GM21825 (cell line): ENCODE measurements at regions not wholly inside any gene's neighbourhood (a gene's known extent, or its start where the extent isn't known, plus 50 kb on each side); places are given as distances from the start of the nearest gene placed in this dataset.

Experiments
- ATAC-seq: cut with Tn5 transposase; IDR thresholded peaks from one replicate; pipeline ENCODE4 v1.9.1; 2021; ENCODE audit warnings: mild to moderate bottlenecking, moderate library complexity; ENCODE audit not compliant: unreplicated experiment

DNA sequence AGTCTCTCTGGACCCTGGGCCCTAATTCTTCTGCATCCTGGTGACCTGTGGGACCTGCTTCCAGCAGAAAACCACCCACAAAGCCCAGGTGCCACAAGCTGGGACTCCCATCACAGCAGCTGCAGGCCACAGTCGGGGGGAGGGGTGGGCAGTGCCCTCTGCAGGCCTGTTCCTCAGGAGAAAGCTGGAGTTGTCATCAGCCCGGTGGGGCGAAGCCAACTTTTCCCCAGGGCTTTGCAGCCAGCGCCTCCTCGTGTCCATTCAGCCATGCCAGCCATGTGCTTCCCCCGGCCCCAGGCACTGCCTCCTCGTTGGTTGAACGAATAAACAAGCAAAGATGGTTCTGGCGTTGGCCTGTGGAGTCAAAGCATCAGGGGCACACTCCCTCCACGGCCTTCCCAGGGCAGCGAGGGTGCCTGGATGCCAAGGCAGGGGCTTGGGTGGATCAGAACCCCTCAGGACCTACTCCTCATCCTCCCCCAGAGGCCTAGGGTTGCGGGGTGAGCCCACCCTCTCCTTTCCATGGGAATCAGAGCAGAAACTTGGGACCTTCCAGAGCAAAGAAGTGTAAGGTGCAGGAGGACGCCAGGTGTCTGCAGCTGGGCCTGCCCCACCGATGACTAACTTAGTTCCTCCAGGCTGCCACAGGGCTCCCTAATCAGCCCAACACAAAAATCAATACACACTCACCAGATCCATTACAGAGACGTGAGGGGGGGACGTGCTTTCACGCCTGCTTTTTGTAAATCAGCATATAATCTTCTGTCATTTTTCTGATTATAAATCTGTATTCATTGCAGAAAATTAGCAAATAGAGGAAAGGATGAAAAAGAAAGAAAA is 75.7 kb upstream of the RAB6C start:
- no peak for ATAC-seq

DNA sequence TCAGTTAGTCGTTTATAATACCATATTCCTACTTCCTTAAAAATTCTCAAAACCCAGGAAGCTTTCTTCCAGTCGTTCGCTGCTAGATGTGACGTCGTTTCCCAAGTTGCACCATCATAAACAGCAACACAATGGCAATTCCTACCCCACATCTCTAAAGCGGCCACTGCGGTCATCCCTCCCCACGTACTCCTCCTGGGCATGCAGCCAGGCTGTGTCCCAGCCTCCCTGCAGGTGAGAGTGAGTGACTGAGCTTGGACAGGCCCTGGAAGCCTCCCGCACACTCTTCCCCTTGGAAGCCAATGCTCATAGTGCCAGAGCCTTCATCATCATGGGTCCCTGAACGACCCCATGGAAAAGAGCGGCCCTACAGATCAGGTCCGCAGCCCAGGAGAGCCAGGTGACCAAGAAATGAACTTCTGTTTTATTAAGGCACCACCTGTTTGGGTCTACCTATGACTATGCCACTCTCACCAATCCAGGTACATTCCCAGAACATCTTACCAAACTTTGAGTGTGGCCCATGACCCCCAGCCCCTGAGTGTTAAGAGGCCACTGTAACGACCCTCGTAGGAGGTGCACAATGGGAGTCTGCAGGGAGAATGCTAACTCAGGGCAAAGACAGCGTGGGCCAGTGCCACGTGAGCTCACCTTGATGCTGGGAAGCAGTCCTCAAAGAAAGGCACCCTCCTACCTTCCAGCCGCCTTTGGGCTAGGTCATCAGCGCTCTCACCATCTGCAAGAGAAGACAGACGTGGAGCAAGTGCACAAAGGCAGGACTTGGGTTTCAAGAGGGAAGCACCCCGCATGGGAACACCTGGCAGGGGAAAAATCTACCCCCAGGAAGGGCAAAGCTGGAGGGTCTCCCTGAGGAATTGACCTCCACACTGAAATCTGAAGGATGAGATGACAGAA is 74.7 kb upstream of the RAB6C start:
- ATAC-seq, result no peak

DNA sequence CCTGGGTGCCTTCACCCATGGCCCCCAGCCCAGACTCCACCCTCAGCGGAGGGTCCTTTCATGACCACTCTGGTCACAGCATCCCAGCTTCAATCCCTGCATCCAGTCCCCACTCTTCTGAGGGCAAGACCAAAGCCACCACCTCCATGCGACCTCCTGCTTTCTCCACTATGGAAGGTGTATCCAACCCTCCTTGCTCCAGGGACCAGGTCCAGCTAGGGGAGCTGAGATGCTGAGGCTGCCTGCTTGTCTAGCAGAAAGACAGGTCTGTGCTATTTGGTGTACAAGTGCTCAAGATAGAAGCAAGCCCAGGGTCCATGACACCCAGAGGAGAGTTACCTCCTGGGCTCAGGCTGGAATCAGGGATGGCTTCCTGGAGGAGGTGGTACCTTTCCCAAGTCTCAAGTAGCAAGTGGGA is 73.8 kb upstream of the RAB6C start:
- no peak for ATAC-seq

DNA sequence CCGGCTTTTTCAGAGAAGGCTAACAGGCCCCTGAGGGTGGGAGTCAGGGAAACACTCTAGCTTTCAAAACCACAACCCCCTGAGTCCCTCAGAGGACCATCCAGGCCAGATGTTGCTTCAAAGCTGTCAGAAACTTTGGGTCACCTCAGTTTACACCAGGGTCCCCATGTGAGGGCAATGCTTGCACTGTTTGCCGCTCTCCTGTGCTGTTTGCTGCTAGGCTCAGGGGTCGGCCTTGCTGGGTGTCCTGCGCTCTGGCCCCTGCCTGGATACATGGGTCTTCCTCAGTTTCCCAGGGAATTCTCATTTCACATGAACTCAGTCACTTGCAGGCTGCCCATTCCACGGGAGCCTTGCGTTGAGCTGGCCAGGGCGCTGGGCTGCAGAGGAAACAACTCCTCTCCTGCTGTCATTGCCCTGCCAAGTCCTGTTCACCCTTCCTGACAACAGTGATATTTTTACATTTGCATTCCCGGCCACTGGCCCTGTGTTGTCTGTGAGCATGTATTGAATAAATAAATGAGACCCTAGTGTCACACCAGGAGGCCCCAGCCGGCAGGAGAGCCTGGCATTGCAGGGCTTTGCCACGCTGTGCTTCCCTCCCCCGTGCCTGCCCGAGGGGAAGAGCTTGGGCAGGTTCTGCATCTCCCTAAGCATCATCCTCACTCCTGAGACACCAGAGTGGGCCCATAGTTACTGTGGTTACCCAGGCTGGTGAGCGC is 73.2 kb upstream of the RAB6C start:
- no peak for ATAC-seq

DNA sequence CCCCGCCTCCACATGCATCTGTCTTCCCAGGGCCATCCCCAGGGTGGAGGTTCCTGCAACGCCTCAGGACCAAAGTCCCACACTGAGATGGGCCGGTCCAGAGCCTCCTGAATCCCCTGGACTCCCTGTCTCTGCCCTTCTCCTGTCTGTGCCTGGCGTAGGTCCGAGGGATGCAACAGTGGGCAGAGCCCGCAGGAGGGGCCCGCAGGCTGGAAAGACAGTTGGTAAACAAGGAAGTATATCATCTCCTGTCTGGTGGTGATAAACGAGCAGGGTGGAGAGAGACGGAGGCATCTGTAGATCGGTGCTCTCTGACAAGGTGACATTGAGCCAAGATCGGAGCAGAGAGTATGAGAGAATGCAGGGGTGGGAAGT is 72.6 kb upstream of the RAB6C start:
- no peak for ATAC-seq

DNA sequence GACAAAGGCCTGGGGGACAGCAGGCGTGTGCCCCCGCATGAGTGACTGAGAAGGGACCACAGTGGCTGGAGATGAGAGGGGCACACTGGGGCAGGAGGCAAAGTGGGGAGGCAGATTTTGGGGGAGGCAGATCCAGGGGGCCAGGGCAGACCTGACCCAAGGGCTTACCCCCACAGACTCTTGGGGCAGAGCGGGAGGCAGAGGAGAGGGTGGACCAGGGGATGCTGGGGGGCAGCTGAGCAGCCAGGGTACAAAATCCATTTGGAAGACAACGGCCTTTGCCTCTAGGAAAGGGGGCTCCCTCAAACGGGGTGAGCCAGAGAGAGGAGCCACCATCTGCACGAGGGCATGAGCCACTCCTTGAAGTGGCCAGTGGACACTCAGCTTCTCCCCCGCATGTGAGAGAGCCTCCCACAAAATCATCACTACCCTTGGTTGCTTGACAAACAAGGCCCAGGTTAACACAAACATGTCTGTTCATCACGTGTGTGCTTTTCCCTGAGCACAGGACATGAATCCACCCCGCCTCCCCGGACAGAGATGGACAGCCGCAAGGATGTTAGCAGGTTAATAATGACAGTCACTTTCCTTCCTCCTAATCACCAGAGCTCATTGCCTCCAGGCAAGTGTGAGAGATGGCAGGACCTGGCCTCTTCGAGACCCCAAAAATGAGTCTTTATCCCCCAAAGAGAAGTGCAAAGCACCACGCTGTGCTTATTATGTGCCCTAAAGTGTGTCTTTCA is 72.0 kb upstream of the RAB6C start:
- ATAC-seq, result no peak

DNA sequence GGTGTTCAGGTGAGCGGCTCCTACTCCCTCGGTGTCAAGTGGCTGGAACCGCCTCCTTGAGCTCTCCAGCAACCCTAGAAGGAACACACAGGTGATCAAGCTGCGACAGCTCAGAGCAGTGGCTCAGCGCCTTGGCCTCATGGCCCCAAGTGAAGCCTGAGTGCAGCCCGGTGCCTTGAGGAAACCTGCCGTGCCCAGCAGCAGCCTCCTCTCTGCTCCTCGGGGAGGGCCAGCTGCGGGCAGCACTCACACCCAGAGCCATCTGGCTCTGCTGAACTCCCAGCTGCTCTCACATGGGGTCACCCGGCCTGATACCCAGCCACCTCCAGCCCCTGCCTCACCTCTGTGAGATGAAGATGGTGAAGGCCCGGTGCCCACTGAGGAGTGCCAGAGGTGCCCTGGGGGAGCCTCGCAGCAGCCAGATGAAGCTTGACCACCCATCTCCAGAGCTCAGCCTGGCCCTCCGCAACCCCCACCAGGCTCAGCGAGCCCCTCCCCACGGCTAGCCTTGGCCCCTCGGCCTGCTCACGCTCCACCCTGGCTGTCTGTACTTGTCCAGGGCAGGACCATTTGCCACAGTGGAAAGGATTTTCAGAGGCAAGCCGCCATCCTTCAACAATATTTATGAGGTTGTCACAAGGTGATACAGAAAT is 70.6 kb upstream of the RAB6C start:
- no peak for ATAC-seq

DNA sequence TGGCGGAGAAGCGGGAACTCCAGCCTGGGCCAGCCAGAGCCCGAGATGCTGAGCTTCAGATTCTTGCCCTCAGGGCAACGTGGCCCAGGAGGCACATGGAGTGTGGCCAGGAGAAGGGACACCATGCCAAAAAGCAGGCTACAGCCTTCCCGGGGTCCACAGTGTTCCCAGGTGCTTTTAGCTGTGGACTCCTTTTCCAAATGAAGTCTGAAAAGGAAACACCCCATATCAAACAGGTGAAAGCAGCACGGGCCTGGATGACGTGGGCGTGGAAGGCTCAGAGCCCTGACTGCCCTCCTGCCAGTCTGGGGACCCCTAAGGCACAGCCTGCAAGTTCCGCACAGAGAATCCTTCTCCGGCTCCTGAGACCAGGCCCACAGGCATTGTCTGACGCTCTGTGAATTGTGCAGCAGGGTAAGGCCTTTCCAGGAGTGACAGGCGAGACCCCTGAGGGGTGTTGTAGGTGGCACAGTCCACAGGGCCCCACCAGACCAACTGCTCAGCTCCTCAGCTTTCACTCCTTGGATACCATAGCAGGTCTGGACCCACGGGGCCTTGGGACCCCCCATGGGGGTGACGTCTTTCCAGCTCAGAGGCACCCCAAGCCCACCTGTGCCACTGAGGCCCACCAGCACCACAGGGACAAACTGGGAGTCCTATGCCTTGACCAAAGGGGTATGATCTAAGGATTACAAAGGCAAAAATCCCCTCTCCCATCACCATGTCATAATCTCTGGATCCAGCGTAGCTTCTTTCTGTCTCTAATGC is 69.6 kb upstream of the RAB6C start:
- no peak for ATAC-seq

DNA sequence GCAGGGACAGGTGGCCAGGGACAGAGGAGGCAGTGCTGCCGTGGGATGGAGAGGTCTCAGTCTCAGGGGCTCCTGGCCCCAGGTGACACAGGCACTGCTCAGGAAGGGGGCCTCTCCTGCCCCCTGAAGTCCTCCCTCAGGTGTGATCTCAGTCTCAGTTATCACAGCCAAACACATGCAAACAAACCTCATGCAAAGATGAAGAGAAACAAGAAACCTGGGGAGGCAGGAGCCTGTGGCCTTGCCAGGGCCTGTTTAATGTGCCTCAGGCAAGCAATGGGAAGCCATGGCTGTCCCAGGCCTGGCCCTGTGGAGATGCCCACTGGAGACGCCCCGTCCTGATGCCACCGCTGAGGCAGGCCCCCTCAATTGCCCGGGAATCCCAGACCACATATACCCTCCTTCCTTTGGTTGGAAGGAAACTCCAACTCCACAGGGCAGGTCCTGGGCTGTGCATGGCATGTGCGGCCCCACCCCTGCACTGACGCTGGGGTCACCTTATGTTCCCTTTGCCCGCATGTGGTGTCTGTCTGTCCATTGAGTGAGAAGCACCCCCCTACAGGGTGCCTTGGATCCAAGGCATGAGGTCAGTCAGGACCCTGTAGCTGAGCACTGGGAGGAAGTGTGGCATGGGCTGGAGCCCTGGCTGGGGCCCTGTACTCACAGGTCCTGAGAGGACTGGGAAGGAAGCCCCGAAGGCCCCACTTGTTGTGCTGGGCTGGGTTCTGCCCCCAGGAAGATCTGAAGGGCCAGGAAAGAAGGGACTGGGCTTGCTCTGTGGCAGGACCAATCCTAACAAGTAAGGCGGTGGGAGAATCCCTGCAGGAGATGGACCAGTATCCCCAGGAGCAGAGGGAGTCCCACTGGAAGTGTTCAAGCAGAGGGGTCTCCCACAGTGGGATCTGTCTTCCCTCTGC is 68.8 kb upstream of the RAB6C start:
- no peak for ATAC-seq

DNA sequence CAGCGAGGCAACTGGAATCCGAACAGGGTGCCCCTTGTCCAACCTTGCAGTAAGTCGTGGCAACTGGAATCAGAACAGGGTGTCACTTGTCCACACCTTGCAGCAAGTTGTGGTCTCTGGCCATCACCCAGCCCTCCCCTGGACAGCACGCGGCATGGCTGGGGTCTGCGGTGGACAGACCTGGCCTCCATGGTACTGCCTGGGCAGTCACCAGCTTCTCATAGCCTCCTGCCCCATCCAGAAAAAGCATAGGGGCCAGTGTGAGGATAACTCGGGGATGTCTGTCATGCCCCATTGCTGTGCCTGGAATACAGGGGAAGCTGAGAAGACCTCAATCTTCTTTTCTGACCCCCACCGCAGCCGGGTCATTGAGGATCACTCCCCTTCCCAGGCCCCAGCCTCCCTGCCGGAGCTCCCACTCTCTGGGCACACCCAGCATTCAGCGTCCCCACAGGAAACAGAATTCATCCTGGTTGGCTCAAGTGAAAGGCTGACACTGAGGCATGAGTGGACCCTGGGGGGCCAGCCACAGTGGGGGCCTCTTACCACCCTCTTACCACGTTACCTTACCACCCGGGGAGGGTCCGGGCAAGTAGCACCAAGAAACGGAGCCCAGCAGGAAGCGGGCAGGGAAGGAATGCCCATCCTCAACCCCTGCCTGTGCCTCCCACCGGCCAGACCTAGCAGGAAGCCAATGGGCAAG is 68.0 kb upstream of the RAB6C start:
- ATAC-seq, result no peak

DNA sequence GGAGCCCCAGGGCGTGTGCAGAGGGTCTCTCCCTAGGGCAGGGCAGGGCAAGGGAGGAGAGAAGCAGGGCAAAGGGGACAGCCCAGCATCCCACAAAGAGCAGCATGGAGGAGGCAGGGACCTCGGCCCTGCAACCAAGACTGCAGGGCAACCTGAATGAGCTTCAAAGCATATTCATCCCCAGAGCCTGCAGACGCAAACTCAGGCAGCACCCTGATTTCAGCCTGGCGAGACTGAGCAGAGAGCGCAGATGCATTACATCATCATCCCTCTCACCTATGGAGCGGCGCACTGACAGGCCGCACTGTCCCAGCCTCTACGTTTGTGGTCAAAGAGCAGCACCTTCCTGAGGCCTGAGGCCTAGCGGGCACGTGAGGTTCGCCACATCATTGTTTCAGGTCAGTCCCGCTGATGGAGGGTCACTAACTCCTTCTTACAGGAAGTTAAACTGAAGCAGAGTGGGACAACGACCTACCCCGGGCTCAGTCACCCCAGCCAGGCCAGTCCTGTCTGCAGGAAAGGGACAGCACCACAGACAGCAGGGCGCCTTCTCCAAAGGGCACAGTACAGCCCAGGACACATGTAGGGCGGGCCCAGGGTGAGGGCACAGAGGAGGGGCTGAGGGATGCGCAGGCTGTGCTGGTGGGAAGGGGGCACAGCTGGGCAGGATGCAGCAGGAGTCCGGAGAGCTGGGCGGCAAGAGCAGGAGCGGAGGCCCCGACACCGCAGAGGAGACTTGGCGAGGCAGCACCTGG is 67.2 kb upstream of the RAB6C start:
- ATAC-seq, result no peak

DNA sequence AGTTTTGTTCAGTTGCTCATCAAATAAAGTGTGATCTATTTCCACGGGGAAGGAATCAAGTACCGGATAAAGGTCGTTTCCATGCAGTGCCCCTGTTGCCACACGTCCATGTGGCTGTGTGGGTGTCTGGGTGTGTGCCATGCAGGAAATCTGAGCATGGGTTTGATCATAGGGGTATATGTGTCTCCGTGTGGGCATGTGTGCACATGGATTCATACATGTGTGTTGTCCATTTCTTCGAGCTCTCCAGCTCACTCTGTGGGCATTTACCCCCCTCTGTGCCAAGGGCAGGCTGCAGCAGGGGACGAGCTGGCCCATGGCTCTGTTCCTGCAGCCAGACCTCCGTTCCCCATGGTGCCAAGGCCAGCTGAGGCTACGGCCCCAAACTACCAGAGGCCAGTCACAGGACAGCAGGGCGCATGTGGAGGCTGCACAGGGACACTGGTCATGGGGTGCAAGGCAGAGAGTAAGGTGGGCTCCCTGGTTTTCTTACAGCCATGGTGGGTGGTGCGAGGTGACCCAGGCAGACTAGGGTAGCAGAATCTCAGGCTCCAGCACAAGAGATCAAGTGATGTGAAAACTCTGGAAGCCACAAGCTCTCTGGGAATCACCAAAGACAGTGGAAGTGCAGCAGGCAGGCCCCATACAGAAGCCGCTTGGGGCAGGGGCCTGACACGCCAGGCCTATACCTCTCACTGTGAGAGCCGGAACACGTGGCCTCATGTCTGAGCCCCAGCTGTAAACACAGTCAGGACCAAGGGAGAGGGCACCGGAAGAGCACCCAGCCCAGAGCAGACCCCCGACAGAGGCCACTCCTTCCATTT is 66.4 kb upstream of the RAB6C start:
- no peak for ATAC-seq

DNA sequence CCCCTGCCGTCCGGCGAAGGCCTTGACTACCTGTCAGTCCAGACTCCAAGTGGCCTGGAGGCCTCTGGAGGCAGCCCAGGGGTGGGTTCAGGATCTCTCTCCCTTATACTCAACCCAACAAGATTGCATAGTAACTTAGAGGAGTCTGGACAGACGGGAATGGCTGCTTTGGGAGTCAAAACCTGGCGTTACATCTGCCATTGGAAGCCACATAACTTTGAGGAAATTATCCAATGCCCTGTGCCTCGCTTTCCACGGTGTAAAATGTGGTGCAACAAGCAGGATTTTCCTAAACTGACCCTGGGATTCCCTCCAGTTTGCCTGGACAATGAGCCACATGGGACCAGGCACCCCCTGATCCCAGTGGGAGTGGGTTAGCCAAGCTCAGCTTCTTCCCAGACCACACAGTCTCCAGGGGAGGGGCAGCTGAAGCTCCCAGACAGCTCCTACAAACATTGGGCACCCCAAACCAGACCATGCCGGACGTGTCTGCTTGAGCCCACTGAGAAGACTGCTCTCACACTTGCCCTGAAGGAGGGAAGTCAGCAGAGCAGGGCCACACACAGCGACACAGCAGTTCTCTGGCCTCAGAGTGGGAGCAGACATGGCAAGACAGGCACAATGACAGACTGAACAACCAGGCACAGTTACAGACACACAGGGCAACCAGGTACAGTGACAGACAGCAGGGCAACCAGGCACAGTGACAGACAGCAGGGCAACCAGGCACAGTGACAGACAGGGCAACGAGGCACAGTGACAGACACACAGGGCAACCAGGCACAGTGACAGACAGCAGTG is 65.6 kb upstream of the RAB6C start:
- no peak for ATAC-seq

DNA sequence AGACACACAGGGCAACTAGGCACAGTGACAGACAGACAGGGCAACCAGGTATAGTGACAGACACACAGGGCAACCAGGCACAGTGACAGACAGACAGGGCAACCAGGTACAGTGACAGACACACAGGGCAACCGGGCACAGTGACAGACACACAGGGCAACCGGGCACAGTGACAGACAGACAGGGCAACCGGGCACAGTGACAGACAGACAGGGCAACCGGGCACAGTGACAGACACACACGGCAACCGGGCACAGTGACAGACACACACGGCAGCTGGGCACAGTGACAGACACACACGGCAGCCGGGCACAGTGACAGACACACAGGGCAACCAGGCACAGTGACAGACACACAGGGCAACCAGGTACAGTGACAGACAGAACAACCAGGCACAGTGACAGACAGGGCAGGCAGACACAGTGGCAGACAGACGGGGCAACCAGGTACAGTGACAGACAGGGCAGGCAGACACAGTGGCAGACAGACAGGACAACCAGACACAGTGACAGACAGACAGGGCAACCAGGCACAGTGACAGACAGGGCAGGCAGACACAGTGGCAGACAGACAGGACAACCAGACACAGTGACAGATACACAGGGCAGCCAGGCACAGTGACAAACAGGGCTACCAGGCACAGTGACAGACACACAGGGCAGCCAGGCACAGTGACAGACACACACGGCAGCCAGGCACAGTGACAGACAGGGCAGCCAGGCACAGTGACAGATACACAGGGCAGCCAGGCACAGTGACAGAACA is 64.7 kb upstream of the RAB6C start:
- ATAC-seq, result no peak
